GM23248 (cell line): ENCODE measurements at regions not wholly inside any gene's neighbourhood (a gene's known extent, or its start where the extent isn't known, plus 50 kb on each side); places are given as distances from the start of the nearest gene placed in this dataset.

Source experiments
- DNase-seq: peaks from one replicate; pipeline ENCODE4 v3.0.0-alpha.2; 2015
- H2AFZ ChIP-seq: fragments of 200-600 bp; sonication (generic); 2 replicates; pipeline ENCODE4 v1.6.1; 2016; ENCODE audit warnings: antibody characterized with exemption
- H3F3A ChIP-seq: fragments of 200-600 bp; sonication (generic); 2 replicates; pipeline ENCODE4 v1.6.1; 2016; ENCODE audit warnings: mild to moderate bottlenecking, antibody characterized with exemption, mixed run types; ENCODE audit not compliant: insufficient read depth
- H3K27ac ChIP-seq: fragments of 200-600 bp; sonication (generic); 2 replicates; pipeline ENCODE4 v1.5.1; 2016; ENCODE audit warnings: mild to moderate bottlenecking
- H3K27me3 ChIP-seq: fragments of 200-600 bp; sonication (generic); replicated peaks from 2 replicates; pipeline ENCODE4 v1.6.1; 2016; ENCODE audit warnings: mild to moderate bottlenecking; ENCODE audit not compliant: insufficient read depth
- H3K36me3 ChIP-seq: fragments of 200-600 bp; sonication (generic); 2 replicates; pipeline ENCODE4 v1.6.1; 2016; ENCODE audit warnings: low read depth, mild to moderate bottlenecking
- H3K4me1 ChIP-seq: fragments of 200-600 bp; sonication (generic); 2 replicates; pipeline ENCODE4 v1.6.1; 2016; ENCODE audit warnings: mild to moderate bottlenecking; ENCODE audit not compliant: insufficient read depth
- H3K4me2 ChIP-seq: fragments of 200-600 bp; sonication (generic); one replicate; pipeline ENCODE4 v1.6.1; 2016; ENCODE audit warnings: mild to moderate bottlenecking; ENCODE audit not compliant: unreplicated experiment
- H3K4me3 ChIP-seq: fragments of 200-600 bp; sonication (generic); 2 replicates; pipeline ENCODE4 v1.5.1; 2016; ENCODE audit warnings: mild to moderate bottlenecking
- H3K79me2 ChIP-seq: fragments of 200-600 bp; sonication (generic); 2 replicates; pipeline ENCODE4 v1.6.1; 2016; ENCODE audit warnings: mild to moderate bottlenecking; ENCODE audit not compliant: insufficient read depth
- H3K9ac ChIP-seq: fragments of 200-600 bp; sonication (generic); 2 replicates; pipeline ENCODE4 v1.6.1; 2016; ENCODE audit warnings: mild to moderate bottlenecking
- H3K9me2 ChIP-seq: fragments of 200-600 bp; sonication (generic); 2 replicates; pipeline ENCODE4 v1.6.1; 2016; ENCODE audit warnings: mixed run types, mild to moderate bottlenecking, moderate library complexity; ENCODE audit not compliant: insufficient read depth
- H3K9me3 ChIP-seq: fragments of 200-600 bp; sonication (generic); one replicate; pipeline ENCODE4 v1.6.1; 2017; ENCODE audit warnings: low read depth
- H4K20me1 ChIP-seq: fragments of 200-600 bp; sonication (generic); 2 replicates; pipeline ENCODE4 v1.6.0; 2016; ENCODE audit not compliant: insufficient read depth
- EZH2 ChIP-seq: fragments of 200-600 bp; sonication (generic); IDR thresholded peaks from 2 replicates; pipeline ENCODE4 v1.6.1; 2018; ENCODE audit warnings: antibody characterized with exemption, mild to moderate bottlenecking; ENCODE audit not compliant: insufficient read depth, poor library complexity, severe bottlenecking
- EZH2phosphoT487 ChIP-seq: fragments of 200-600 bp; sonication (generic); IDR thresholded peaks from 2 replicates; pipeline ENCODE4 v1.6.1; 2018; ENCODE audit warnings: antibody characterized with exemption, moderate library complexity, mild to moderate bottlenecking, low read depth; ENCODE audit not compliant: insufficient read depth
- WGBS, 2 experiments: methylation state at CpG; one replicate each; pipeline ENCODE4 v1.1.6; 2015 to 2017; ENCODE audit warnings: low lambda C conversion rate in 2 of 2, low coverage in 1 of 2; ENCODE audit errors: missing lambda C conversion rate in 2 of 2; 5-methylcytosine and 5-hydroxymethylcytosine counted together
- in situ Hi-C: fragments of 300-500 bp; cut with MboI; formaldehyde crosslinking; loops from 2 replicates; pipeline ENCODE4 v1.15.0; 2020

DNA sequence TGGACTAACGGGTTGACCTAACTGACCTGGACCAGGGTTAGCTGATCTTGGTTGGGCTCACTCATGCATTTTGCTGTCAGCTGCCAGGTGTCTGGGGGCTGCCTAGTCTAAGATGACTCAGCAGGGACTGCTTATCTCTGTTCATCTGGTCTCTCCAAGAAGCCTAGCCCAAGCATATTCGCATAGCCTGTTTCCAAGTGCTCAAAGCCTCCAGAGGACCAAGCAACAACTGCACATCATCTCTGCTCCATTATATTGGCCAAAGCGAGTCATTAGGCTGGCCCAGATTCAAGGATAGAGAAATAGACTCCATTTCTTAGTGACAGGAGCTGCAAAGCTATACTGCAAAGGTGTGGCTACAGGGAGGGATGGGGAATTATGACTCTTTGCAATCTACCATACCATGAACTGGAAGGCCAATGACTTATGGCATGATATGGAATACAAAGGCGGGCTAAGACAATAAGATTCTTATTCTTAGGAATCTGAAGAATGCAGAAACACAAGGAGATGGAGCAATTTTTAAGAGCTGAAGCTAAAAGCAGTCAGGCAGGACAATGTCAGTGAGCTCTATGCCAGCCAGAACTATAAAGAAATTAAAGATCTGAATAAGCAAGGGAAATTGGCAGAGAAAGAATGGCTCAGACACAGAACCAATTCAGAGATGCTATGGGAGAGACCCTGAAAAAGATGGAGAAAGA, 194.6 kb upstream of the FSCB start:
- H3K4me3 ChIP-seq = no peak overlapping the region
- TF ChIP-seq EZH2phosphoT487 (no peak), EZH2 (no peak)
- no peaks in the 10 kb centered on the region for H3K9me2 ChIP-seq
- no peaks in the 10 kb centered on the region for H3K27me3 ChIP-seq
- no peaks in the 10 kb centered on the region for H3K9me3 ChIP-seq
- no peak for DNase-seq
- in situ Hi-C loops = no loop called here
- no peak overlapping the region for H3K4me2 ChIP-seq
- no peaks in the 10 kb centered on the region for H3K36me3 ChIP-seq
- no peak overlapping the region for H2AFZ ChIP-seq
- no peaks in the 10 kb centered on the region for H4K20me1 ChIP-seq
- H3F3A ChIP-seq = no peaks in the 10 kb centered on the region
- WGBS, 2 experiments = 6 to 7% methylated on average over 4 of the region's 4 CpGs
- H3K27ac ChIP-seq = no peak overlapping the region
- no peaks in the 10 kb centered on the region for H3K79me2 ChIP-seq
- no peak overlapping the region for H3K9ac ChIP-seq
- H3K4me1 ChIP-seq = no peaks in the 10 kb centered on the region

DNA sequence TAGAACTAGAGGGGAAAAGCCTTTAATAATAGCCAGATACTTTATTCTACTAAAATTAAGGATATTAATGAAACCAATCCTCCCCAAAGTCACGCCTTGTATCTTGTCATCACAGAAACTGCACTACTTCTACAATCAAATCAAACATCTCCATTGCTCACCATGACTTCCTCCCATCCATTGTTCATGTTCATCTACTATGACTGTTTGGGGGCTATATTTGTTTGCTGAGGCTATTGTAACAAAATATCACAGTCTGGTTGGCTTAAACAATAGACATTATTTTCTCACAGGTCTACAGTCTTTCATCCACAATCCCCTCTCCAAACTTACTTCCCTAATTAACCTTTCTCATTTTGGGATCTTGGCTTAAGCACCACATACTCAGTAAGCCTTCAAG, 193.6 kb upstream of the FSCB start:
- H3K9me3 ChIP-seq = no peaks in the 10 kb centered on the region
- no peaks in the 10 kb centered on the region for H3K27me3 ChIP-seq
- WGBS, 2 experiments = 9 to 13% methylated on average over 1 of the region's 1 CpG
- no peak overlapping the region for H3K9ac ChIP-seq
- no peak for DNase-seq
- no peaks in the 10 kb centered on the region for H3K79me2 ChIP-seq
- no peaks in the 10 kb centered on the region for H3K36me3 ChIP-seq
- no peak overlapping the region for H3K27ac ChIP-seq
- no peaks in the 10 kb centered on the region for H3F3A ChIP-seq
- in situ Hi-C loops = no loop called here
- no peaks in the 10 kb centered on the region for H3K9me2 ChIP-seq
- no peaks in the 10 kb centered on the region for H3K4me1 ChIP-seq
- H2AFZ ChIP-seq = no peak overlapping the region
- no peak for TF ChIP-seq EZH2phosphoT487
- TF ChIP-seq EZH2 = no peak
- H3K4me2 ChIP-seq = no peak overlapping the region
- no peak overlapping the region for H3K4me3 ChIP-seq
- no peaks in the 10 kb centered on the region for H4K20me1 ChIP-seq

DNA sequence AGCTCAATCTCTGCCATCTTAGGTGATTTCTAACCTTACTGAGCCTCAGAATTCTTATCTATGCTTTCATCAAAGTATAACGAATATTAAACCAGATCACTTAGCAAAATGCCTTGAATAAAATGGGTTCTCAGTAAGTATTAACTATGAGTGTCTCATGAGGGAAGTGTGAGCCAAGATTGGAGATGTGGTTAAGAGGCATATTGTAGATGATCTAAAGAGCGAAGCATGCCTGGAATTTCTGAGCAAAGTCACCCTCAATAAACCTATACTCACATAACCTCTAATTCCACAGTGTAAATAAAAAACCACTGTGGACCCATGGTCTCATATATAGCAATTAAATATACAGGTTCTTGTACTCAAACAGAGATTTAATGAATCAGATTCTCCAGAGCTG, 193.1 kb upstream of the FSCB start:
- Histone ChIP-seq H3K79me2 (no peaks in the 10 kb centered on the region), H3F3A (no peaks in the 10 kb centered on the region), H4K20me1 (no peaks in the 10 kb centered on the region), H2AFZ (no peak overlapping the region), H3K4me3 (no peak overlapping the region), H3K4me1 (no peaks in the 10 kb centered on the region), H3K4me2 (no peak overlapping the region), H3K27me3 (no peaks in the 10 kb centered on the region), H3K27ac (no peak overlapping the region), H3K9me2 (no peaks in the 10 kb centered on the region), H3K36me3 (no peaks in the 10 kb centered on the region), H3K9ac (no peak overlapping the region), H3K9me3 (no peaks in the 10 kb centered on the region)
- TF ChIP-seq EZH2 (no peak), EZH2phosphoT487 (no peak)
- DNase-seq = no peak
- WGBS, 2 experiments = 6 to 14% methylated on average over 2 of the region's 2 CpGs
- in situ Hi-C loops = no loop called here

DNA sequence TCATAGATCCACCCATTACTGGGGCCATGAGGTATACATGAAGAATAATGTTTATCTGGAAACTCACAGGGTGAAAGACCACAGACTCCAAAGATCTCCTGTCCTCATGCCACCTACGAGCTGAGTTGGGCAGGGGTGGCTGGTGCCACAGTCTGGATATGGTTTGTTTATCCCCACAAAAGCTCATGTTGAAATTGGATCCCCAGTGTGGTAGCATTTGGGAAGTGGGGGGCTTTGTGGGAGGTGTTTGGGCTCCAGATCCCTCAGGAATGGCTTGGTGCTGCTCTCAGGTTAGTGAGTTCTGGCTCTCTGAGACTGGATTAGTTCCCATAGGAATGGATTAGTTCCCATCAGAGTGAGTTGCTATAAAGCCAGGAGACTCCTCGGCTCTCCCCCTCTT, 192.3 kb upstream of the FSCB start:
- no peak for DNase-seq
- H3K4me3 ChIP-seq = no peak overlapping the region
- no peaks in the 10 kb centered on the region for H3K9me3 ChIP-seq
- 9 to 10% methylated on average over 2 of the region's 2 CpGs for WGBS, 2 experiments
- H3K4me1 ChIP-seq = no peaks in the 10 kb centered on the region
- H3F3A ChIP-seq = no peaks in the 10 kb centered on the region
- in situ Hi-C loops = no loop called here
- no peaks in the 10 kb centered on the region for H3K36me3 ChIP-seq
- no peaks in the 10 kb centered on the region for H3K79me2 ChIP-seq
- H3K27ac ChIP-seq = no peak overlapping the region
- no peaks in the 10 kb centered on the region for H4K20me1 ChIP-seq
- H3K27me3 ChIP-seq = no peaks in the 10 kb centered on the region
- H3K4me2 ChIP-seq = no peak overlapping the region
- no peak overlapping the region for H2AFZ ChIP-seq
- TF ChIP-seq EZH2phosphoT487 = no peak
- TF ChIP-seq EZH2 = no peak
- no peak overlapping the region for H3K9ac ChIP-seq
- no peaks in the 10 kb centered on the region for H3K9me2 ChIP-seq

DNA sequence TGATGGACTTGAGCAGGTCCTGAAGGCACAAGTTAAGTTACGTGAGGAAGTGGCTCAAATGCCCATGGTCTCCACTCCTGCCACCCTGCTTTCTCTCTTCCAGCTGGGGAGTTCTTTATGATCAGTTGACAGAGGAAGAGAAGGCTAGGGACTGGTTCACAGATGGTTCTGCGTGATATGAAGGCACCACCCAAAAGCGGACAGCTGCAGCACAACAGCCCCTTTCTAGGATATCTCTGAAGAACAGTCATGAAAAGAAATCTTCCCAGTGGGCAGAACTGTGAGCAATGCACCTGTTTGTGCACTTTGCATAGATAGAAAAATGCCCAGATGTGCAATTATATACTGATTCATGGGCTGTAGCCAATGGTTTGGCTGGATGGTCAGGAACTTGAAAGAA, 162.4 kb upstream of the FSCB start:
- Histone ChIP-seq H2AFZ (no peak overlapping the region), H3K9ac (no peak overlapping the region), H3K9me3 (no peaks in the 10 kb centered on the region), H4K20me1 (no peaks in the 10 kb centered on the region), H3K79me2 (no peaks in the 10 kb centered on the region), H3K4me1 (no peaks in the 10 kb centered on the region), H3K4me2 (no peak overlapping the region), H3K4me3 (no peak overlapping the region), H3F3A (no peaks in the 10 kb centered on the region), H3K36me3 (no peaks in the 10 kb centered on the region), H3K9me2 (no peaks in the 10 kb centered on the region), H3K27me3 (no peaks in the 10 kb centered on the region), H3K27ac (no peak overlapping the region)
- in situ Hi-C loops = no loop called here
- no peak for TF ChIP-seq EZH2phosphoT487
- no peak for TF ChIP-seq EZH2
- no peak for DNase-seq
- 54 to 55% methylated on average over 3 of the region's 3 CpGs for WGBS, 2 experiments
